ENCODE measurements at regions not wholly inside any gene's neighbourhood (a gene's known extent, or its start where the extent isn't known, plus 50 kb on each side); places are given as distances from the start of the nearest gene placed in this dataset.

GRCh38 chr11:20238712-20239111, 78.4 kb upstream of the DBX1 start:
- Histone ChIP-seq H3K79me2 (ENCODE audit: low read length) (no peaks in the 10 kb centered on the region), H3K9ac (ENCODE audit: low read length) (no peak overlapping the region), H3K36me3 (replicated peaks; ENCODE audit: low read depth, low read length) (no peaks in the 10 kb centered on the region), H4K20me1 (ENCODE audit: insufficient read depth, low read length) (no peaks in the 10 kb centered on the region), H3K4me3 (ENCODE audit: low read length) (no peak overlapping the region), H3K9me3 (ENCODE audit: insufficient read depth, low read length) (no peaks in the 10 kb centered on the region), H3K27ac (ENCODE audit: low read length) (no peak overlapping the region), H3K4me2 (ENCODE audit: low read length) (no peak overlapping the region), H2AFZ (ENCODE audit: low read depth, low read length) (no peak overlapping the region), H3K4me1 (ENCODE audit: low read length) (no peaks in the 10 kb centered on the region), H3K27me3 (ENCODE audit: low read depth, low read length) (peaks cover 20% of the 10 kb centered on the region)
- no peak for TF ChIP-seq EZH2phosphoT487 (IDR thresholded peaks at IDR 0.05; ENCODE audit: low read depth)
- no peak for TF ChIP-seq CTCF (IDR thresholded peaks at IDR 0.05; ENCODE audit: low read depth, low read length)

- Histone ChIP-seq H4K20me1 (ENCODE audit: insufficient read depth, low read length) (no peaks in the 10 kb centered on the region), H3K4me3 (ENCODE audit: low read length) (no peak overlapping the region), H2AFZ (ENCODE audit: low read depth, low read length) (no peak overlapping the region), H3K36me3 (replicated peaks; ENCODE audit: low read depth, low read length) (no peaks in the 10 kb centered on the region), H3K9ac (ENCODE audit: low read length) (no peak overlapping the region), H3K79me2 (ENCODE audit: low read length) (no peaks in the 10 kb centered on the region), H3K9me3 (ENCODE audit: insufficient read depth, low read length) (no peaks in the 10 kb centered on the region), H3K4me1 (ENCODE audit: low read length) (no peaks in the 10 kb centered on the region), H3K4me2 (ENCODE audit: low read length) (no peak overlapping the region), H3K27ac (ENCODE audit: low read length) (no peak overlapping the region), H3K27me3 (ENCODE audit: low read depth, low read length) (0 out of 2 replicates have a peak, but pooled peaks cover 6% of the 10 kb centered on the region)
- TF ChIP-seq EZH2phosphoT487 (IDR thresholded peaks at IDR 0.05; ENCODE audit: low read depth) (no peak), CTCF (IDR thresholded peaks at IDR 0.05; ENCODE audit: low read depth, low read length) (no peak)
These were observed 74.9 kb upstream of the DBX1 start for GRCh38 chr11:20235164-20235563.

GRCh38 chr11:20227631-20228030, 67.4 kb upstream of the DBX1 start:
- Histone ChIP-seq H4K20me1 (ENCODE audit: insufficient read depth, low read length) (no peaks in the 10 kb centered on the region), H3K27ac (ENCODE audit: low read length) (no peak overlapping the region)

GRCh38 chr11:20226933-20227332, 66.7 kb upstream of the DBX1 start:
- Histone ChIP-seq H3K27ac (ENCODE audit: low read length) (no peak overlapping the region), H3K4me2 (ENCODE audit: low read length) (no peak overlapping the region), H3K79me2 (ENCODE audit: low read length) (no peaks in the 10 kb centered on the region), H3K9me3 (ENCODE audit: insufficient read depth, low read length) (peaks cover 5% of the 10 kb centered on the region; the same call in 1 of the 2 replicates), H3K4me1 (ENCODE audit: low read length) (no peaks in the 10 kb centered on the region), H4K20me1 (ENCODE audit: insufficient read depth, low read length) (no peaks in the 10 kb centered on the region), H3K9ac (ENCODE audit: low read length) (no peak overlapping the region), H3K4me3 (ENCODE audit: low read length) (no peak overlapping the region), H3K27me3 (ENCODE audit: low read depth, low read length) (peaks cover 17% of the 10 kb centered on the region; the same call in 1 of the 2 replicates), H2AFZ (ENCODE audit: low read depth, low read length) (no peak overlapping the region), H3K36me3 (replicated peaks; ENCODE audit: low read depth, low read length) (no peaks in the 10 kb centered on the region)
- TF ChIP-seq CTCF (IDR thresholded peaks at IDR 0.05; ENCODE audit: low read depth, low read length) (no peak), EZH2phosphoT487 (IDR thresholded peaks at IDR 0.05; ENCODE audit: low read depth) (no peak)

More at GRCh38 chr11:20227631-20228030, 67.4 kb upstream of the DBX1 start:
- Histone ChIP-seq H3K9ac (ENCODE audit: low read length) (no peak overlapping the region), H3K4me1 (ENCODE audit: low read length) (no peaks in the 10 kb centered on the region), H3K4me3 (ENCODE audit: low read length) (no peak overlapping the region), H3K27me3 (ENCODE audit: low read depth, low read length) (peaks cover 17% of the 10 kb centered on the region; the same call in 1 of the 2 replicates), H3K36me3 (replicated peaks; ENCODE audit: low read depth, low read length) (no peaks in the 10 kb centered on the region), H3K79me2 (ENCODE audit: low read length) (no peaks in the 10 kb centered on the region), H3K4me2 (ENCODE audit: low read length) (no peak overlapping the region), H3K9me3 (ENCODE audit: insufficient read depth, low read length) (peaks cover 5% of the 10 kb centered on the region; the same call in 1 of the 2 replicates), H2AFZ (ENCODE audit: low read depth, low read length) (no peak overlapping the region)
- TF ChIP-seq CTCF (IDR thresholded peaks at IDR 0.05; ENCODE audit: low read depth, low read length) (no peak), EZH2phosphoT487 (IDR thresholded peaks at IDR 0.05; ENCODE audit: low read depth) (no peak)

All from OCI-LY3 (cell line).